H1 (cell line): ENCODE measurements at regions not wholly inside any gene's neighbourhood (a gene's known extent, or its start where the extent isn't known, plus 50 kb on each side); places are given as distances from the start of the nearest gene placed in this dataset.

Experiments
- CTCF ChIP-seq, 3 experiments: IDR thresholded peaks; 1 replicate in 2 of 3; 2 replicates in 1 of 3; pipeline versions ENCODE4 v1.5.1 to v1.6.1; 2011; ENCODE audit warnings: low read length in 3 of 3, mild to moderate bottlenecking in 3 of 3, inconsistent platforms in 2 of 3, low read depth in 1 of 3, moderate library complexity in 1 of 3; ENCODE audit not compliant: insufficient read depth in 1 of 3; ENCODE audit errors: control extremely low read depth in 1 of 3
- EZH2 ChIP-seq: fragments of 200-600 bp; sonication (generic); IDR thresholded peaks from 2 replicates; pipeline ENCODE4 v1.7.1; 2012; ENCODE audit warnings: low read depth, mild to moderate bottlenecking, moderate library complexity, low read length, inconsistent platforms; ENCODE audit not compliant: severe bottlenecking
- POLR2A ChIP-seq, 2 experiments: IDR thresholded peaks; 1 replicate in 1 of 2; 2 replicates in 1 of 2; pipeline ENCODE4 v1.6.1; 2011; ENCODE audit warnings: low read depth in 2 of 2, low read length in 2 of 2, mild to moderate bottlenecking in 2 of 2; ENCODE audit errors: control extremely low read depth in 1 of 2

- TF ChIP-seq CTCF (IDR thresholded peaks at IDR 0.05; ENCODE audit: control extremely low read depth in 1 of 3, insufficient read depth in 1 of 3, low read depth in 1 of 3, low read length in 3 of 3) (no peak), EZH2 (no peak), POLR2A (IDR thresholded peaks at IDR 0.05; ENCODE audit: control extremely low read depth in 1 of 2, low read depth in 2 of 2, low read length in 2 of 2) (no peak)
Measured at GRCh38 chr16:17769065-17769464, 298.3 kb upstream of the XYLT1 start.
